GM12878 (cell line): ENCODE measurements at regions not wholly inside any gene's neighbourhood (a gene's known extent, or its start where the extent isn't known, plus 50 kb on each side); places are given as distances from the start of the nearest gene placed in this dataset.

Experiments
- CHD2 ChIP-seq: IDR thresholded peaks from 2 replicates; pipeline ENCODE4 v1.6.1; 2011; ENCODE audit warnings: low read depth, low read length, improper control_type of control experiment, borderline replicate concordance
- ETV6 ChIP-seq, 2 experiments: fragments of 450-650 bp in 1 of 2; IDR thresholded peaks in 1 of 2; conservative IDR thresholded peaks in 1 of 2; 2 replicates each; pipeline ENCODE4 v1.6.1; 2014; ENCODE audit warnings: antibody characterized with exemption in 1 of 2, borderline replicate concordance in 1 of 2, low read depth in 1 of 2, mild to moderate bottlenecking in 1 of 2, moderate library complexity in 1 of 2
- EZH2 ChIP-seq: IDR thresholded peaks from 2 replicates; pipeline ENCODE4 v1.6.1; 2012; ENCODE audit warnings: low read depth, mild to moderate bottlenecking, control low read depth, inconsistent platforms, low read length, borderline replicate concordance; ENCODE audit not compliant: control insufficient read depth
- SMAD1 ChIP-seq: fragments of 450-650 bp; IDR thresholded peaks from 2 replicates; pipeline ENCODE4 v1.6.1; 2018; ENCODE audit warnings: mild to moderate bottlenecking, low read depth; ENCODE audit not compliant: partially characterized antibody
- TARDBP ChIP-seq: IDR thresholded peaks from 2 replicates; pipeline ENCODE4 v1.6.1; 2016; ENCODE audit warnings: borderline replicate concordance
- TF ChIP-seq, protein P1 (sequence below), 3 experiments: IDR thresholded peaks in 2 of 3; conservative IDR thresholded peaks in 1 of 3; 2 replicates each; pipeline ENCODE4 v1.5.1; 2011; ENCODE audit warnings: low read depth in 3 of 3, low read length in 3 of 3, mild to moderate bottlenecking in 3 of 3, control low read depth in 2 of 3, moderate library complexity in 2 of 3, inconsistent platforms in 1 of 3, mixed read lengths in 1 of 3; ENCODE audit not compliant: control insufficient read depth in 2 of 3, insufficient read depth in 1 of 3; ENCODE audit errors: extremely low read depth in 1 of 3
- TF ChIP-seq, protein P2 (sequence below): fragments of 450-650 bp; formaldehyde crosslinking; IDR thresholded peaks from 2 replicates; pipeline ENCODE4 v1.4.0; 2020; ENCODE audit warnings: mild to moderate bottlenecking, moderate library complexity

DNA sequence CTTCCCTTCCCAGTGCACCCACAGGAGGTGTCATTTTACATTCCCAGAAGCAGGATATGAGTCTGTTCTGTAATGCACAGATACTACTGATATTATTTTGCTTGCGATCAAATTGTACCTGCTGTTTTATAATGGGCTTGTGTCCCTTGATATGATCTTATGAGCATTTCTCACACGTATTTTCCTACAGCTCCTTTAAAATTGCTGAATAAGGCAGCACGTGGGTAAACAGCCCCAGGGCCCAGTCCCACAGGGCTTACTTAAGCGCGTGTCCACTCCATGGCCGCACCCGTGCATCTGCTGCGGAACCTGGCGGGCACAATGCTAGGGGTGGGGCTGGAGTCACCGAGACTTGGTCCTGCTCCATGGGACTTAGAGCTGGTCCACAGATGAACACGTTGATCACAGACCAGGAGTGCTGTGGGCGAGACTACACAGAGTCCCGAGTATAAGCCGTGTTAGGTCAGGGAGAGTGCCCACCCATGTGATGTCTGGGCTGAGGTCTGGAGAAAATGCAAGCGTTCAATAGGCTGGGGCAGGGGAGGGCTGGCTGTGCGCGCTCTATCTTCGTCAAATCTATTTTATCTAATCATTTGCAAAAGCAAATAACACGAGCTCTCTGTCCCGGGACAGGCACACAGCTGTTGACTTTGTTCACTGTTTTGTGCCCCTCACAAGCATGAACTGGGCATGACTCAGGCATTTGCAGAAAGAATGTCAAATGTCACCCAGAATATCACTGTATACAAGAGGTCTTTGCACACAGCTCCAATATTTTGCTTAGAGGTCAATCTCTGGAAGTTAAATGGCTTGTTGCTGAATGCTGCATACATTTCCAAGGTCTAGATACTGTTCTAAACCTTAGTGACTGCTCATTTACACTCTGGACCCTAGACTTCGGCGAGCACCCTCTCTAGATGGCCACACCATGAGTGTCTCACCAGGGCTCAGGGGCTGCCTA lies 119.3 kb downstream of the CRYAA start:
- TF ChIP-seq CHD2 (no peak), SMAD1 (no peak), ETV6 (conservative IDR thresholded peaks at IDR 0.05 in 1 of 2, IDR thresholded peaks at IDR 0.05 in 1 of 2; ENCODE audit: borderline replicate concordance in 1 of 2, low read depth in 1 of 2) (no peak), TARDBP (no peak), EZH2 (no peak)
- TF ChIP-seq, protein P1, sequence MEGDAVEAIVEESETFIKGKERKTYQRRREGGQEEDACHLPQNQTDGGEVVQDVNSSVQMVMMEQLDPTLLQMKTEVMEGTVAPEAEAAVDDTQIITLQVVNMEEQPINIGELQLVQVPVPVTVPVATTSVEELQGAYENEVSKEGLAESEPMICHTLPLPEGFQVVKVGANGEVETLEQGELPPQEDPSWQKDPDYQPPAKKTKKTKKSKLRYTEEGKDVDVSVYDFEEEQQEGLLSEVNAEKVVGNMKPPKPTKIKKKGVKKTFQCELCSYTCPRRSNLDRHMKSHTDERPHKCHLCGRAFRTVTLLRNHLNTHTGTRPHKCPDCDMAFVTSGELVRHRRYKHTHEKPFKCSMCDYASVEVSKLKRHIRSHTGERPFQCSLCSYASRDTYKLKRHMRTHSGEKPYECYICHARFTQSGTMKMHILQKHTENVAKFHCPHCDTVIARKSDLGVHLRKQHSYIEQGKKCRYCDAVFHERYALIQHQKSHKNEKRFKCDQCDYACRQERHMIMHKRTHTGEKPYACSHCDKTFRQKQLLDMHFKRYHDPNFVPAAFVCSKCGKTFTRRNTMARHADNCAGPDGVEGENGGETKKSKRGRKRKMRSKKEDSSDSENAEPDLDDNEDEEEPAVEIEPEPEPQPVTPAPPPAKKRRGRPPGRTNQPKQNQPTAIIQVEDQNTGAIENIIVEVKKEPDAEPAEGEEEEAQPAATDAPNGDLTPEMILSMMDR (IDR thresholded peaks at IDR 0.05 in 2 of 3, conservative IDR thresholded peaks at IDR 0.05 in 1 of 3; ENCODE audit: control insufficient read depth in 2 of 3, extremely low read depth in 1 of 3, insufficient read depth in 1 of 3, low read depth in 3 of 3, low read length in 3 of 3) = no peak
- TF ChIP-seq, protein P2, sequence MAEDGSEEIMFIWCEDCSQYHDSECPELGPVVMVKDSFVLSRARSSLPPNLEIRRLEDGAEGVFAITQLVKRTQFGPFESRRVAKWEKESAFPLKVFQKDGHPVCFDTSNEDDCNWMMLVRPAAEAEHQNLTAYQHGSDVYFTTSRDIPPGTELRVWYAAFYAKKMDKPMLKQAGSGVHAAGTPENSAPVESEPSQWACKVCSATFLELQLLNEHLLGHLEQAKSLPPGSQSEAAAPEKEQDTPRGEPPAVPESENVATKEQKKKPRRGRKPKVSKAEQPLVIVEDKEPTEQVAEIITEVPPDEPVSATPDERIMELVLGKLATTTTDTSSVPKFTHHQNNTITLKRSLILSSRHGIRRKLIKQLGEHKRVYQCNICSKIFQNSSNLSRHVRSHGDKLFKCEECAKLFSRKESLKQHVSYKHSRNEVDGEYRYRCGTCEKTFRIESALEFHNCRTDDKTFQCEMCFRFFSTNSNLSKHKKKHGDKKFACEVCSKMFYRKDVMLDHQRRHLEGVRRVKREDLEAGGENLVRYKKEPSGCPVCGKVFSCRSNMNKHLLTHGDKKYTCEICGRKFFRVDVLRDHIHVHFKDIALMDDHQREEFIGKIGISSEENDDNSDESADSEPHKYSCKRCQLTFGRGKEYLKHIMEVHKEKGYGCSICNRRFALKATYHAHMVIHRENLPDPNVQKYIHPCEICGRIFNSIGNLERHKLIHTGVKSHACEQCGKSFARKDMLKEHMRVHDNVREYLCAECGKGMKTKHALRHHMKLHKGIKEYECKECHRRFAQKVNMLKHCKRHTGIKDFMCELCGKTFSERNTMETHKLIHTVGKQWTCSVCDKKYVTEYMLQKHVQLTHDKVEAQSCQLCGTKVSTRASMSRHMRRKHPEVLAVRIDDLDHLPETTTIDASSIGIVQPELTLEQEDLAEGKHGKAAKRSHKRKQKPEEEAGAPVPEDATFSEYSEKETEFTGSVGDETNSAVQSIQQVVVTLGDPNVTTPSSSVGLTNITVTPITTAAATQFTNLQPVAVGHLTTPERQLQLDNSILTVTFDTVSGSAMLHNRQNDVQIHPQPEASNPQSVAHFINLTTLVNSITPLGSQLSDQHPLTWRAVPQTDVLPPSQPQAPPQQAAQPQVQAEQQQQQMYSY (CRISPR knock-in tag) = no peak
